Loucy (cell line): ENCODE measurements at regions not wholly inside any gene's neighbourhood (a gene's known extent, or its start where the extent isn't known, plus 50 kb on each side); places are given as distances from the start of the nearest gene placed in this dataset.

ENCODE experiments used
- H2AFZ ChIP-seq: fragments of 200-600 bp; sonication (generic); 2 replicates; pipeline ENCODE4 v1.6.0; 2016; ENCODE audit warnings: antibody characterized with exemption, mild to moderate bottlenecking, low read length, moderate library complexity
- H3F3A ChIP-seq: fragments of 200-600 bp; 2 replicates; pipeline ENCODE4 v1.6.0; 2016; ENCODE audit warnings: antibody characterized with exemption, low read depth, mild to moderate bottlenecking
- H3K27me3 ChIP-seq: fragments of 200-600 bp; sonication (generic); 2 replicates; pipeline ENCODE4 v1.6.1; 2014; ENCODE audit warnings: low read length, mild to moderate bottlenecking; ENCODE audit not compliant: insufficient read depth, poor library complexity, severe bottlenecking
- H3K36me3 ChIP-seq: fragments of 200-600 bp; sonication (generic); 2 replicates; pipeline ENCODE4 v1.6.1; 2016; ENCODE audit warnings: low read length; ENCODE audit not compliant: insufficient read depth
- H3K4me1 ChIP-seq: fragments of 200-600 bp; sonication (generic); 2 replicates; pipeline ENCODE4 v1.5.1; 2014; ENCODE audit warnings: low read length, mild to moderate bottlenecking; ENCODE audit not compliant: insufficient read depth, poor library complexity, severe bottlenecking
- H3K4me2 ChIP-seq: fragments of 200-600 bp; sonication (generic); 2 replicates; pipeline ENCODE4 v1.6.0; 2014; ENCODE audit warnings: antibody characterized with exemption, low read length, low read depth, mild to moderate bottlenecking; ENCODE audit not compliant: poor library complexity, severe bottlenecking
- H3K4me3 ChIP-seq: fragments of 200-600 bp; sonication (generic); 2 replicates; pipeline ENCODE4 v1.5.1; 2014; ENCODE audit warnings: low read length, mild to moderate bottlenecking, mixed read lengths; ENCODE audit not compliant: poor library complexity, severe bottlenecking
- H3K79me2 ChIP-seq: fragments of 200-600 bp; sonication (generic); 2 replicates; pipeline ENCODE4 v1.6.1; 2014; ENCODE audit warnings: low read length; ENCODE audit not compliant: insufficient read depth
- H3K9ac ChIP-seq: fragments of 200-600 bp; sonication (generic); 2 replicates; pipeline ENCODE4 v1.6.0; 2014; ENCODE audit warnings: mild to moderate bottlenecking, low read depth, low read length, moderate library complexity; ENCODE audit not compliant: poor library complexity, severe bottlenecking
- H3K9me2 ChIP-seq: fragments of 200-600 bp; sonication (generic); replicated peaks from 2 replicates; pipeline ENCODE4 v1.6.1; 2016; ENCODE audit warnings: low read depth, low read length, mixed read lengths
- H3K9me3 ChIP-seq: fragments of 200-600 bp; sonication (generic); 2 replicates; pipeline ENCODE4 v1.6.1; 2014; ENCODE audit warnings: mild to moderate bottlenecking, antibody characterized with exemption, low read length, low read depth; ENCODE audit not compliant: insufficient read depth
- H4K20me1 ChIP-seq: fragments of 200-600 bp; sonication (generic); 2 replicates; pipeline ENCODE4 v1.6.0; 2014; ENCODE audit warnings: antibody characterized with exemption, low read length, mild to moderate bottlenecking; ENCODE audit not compliant: insufficient read depth, poor library complexity, severe bottlenecking
- CTCF ChIP-seq: fragments of 200-600 bp; sonication (generic); conservative IDR thresholded peaks from 2 replicates; pipeline ENCODE4 v1.5.1; 2014; ENCODE audit warnings: mild to moderate bottlenecking, antibody characterized with exemption, low read length
- EZH2phosphoT487 ChIP-seq: fragments of 200-600 bp; IDR thresholded peaks from 2 replicates; pipeline ENCODE4 v1.6.1; 2018; ENCODE audit warnings: antibody characterized with exemption, mild to moderate bottlenecking, moderate library complexity, borderline replicate concordance

DNA sequence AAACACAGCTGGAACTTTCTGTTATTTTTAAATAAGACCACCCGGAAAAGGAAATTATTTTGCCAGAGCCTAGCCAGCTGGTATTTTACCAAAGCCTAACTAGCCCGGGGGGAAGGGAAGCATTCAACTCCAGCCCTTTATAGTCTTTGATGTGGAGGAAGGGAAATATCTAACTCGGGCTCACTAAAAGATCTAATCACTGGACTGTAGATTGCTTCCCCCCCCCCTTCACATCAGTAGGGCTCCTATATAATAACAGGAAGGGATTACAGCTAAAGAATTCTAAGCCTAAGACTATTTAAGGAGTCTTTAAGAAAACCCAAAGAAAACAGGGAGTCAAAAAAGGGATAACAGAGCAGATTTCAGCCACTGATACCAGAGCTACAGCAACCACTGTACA, 431.1 kb downstream of the KCNH5 start:
- Histone ChIP-seq H3K27me3 (no peaks in the 10 kb centered on the region), H3F3A (no peaks in the 10 kb centered on the region), H3K36me3 (no peaks in the 10 kb centered on the region), H4K20me1 (no peaks in the 10 kb centered on the region), H3K4me2 (no peak overlapping the region), H3K4me3 (no peak overlapping the region), H3K9me3 (no peaks in the 10 kb centered on the region), H3K79me2 (no peaks in the 10 kb centered on the region), H3K4me1 (no peaks in the 10 kb centered on the region), H3K9ac (no peak overlapping the region), H3K9me2 (no peaks in the 10 kb centered on the region), H2AFZ (no peak overlapping the region)
- TF ChIP-seq CTCF (no peak), EZH2phosphoT487 (no peak)

- Histone ChIP-seq H3K79me2 (no peaks in the 10 kb centered on the region), H3F3A (no peaks in the 10 kb centered on the region), H3K36me3 (no peaks in the 10 kb centered on the region), H3K9me3 (no peaks in the 10 kb centered on the region), H3K4me3 (no peak overlapping the region), H2AFZ (no peak overlapping the region), H3K9me2 (no peaks in the 10 kb centered on the region), H4K20me1 (no peaks in the 10 kb centered on the region), H3K4me1 (no peaks in the 10 kb centered on the region), H3K4me2 (no peak overlapping the region), H3K9ac (no peak overlapping the region), H3K27me3 (no peaks in the 10 kb centered on the region)
- TF ChIP-seq EZH2phosphoT487 (no peak), CTCF (no peak)
Measured at GRCh38 chr14:62616668-62617067, 428.6 kb downstream of the KCNH5 start.

DNA sequence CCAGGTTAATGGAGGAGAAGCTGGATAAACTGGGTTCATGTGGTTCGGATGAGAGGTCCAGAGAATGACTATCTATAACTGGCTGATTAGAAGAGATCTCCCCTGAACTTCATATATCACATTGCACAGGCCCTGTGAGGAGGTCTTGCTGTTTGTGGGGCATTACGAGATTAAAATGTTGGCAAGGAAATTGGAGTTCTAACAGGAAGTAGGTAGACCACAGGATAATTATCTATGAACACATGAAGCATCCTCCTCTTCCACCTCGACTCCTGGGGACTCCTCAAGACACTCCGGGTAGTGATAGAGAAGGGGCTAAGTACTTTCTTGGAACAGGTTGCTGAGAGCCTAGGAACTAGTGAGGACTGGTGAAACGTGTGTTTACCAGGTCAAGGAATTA, 418.8 kb downstream of the KCNH5 start:
- no peak overlapping the region for H3K9ac ChIP-seq
- H3K27me3 ChIP-seq = no peaks in the 10 kb centered on the region
- no peaks in the 10 kb centered on the region for H3F3A ChIP-seq
- TF ChIP-seq CTCF (no peak), EZH2phosphoT487 (no peak)
- H3K79me2 ChIP-seq = no peaks in the 10 kb centered on the region
- H3K9me2 ChIP-seq = no peaks in the 10 kb centered on the region
- H4K20me1 ChIP-seq = no peaks in the 10 kb centered on the region
- no peak overlapping the region for H3K4me3 ChIP-seq
- H3K4me2 ChIP-seq = no peak overlapping the region
- no peaks in the 10 kb centered on the region for H3K36me3 ChIP-seq
- no peaks in the 10 kb centered on the region for H3K4me1 ChIP-seq
- no peak overlapping the region for H2AFZ ChIP-seq
- H3K9me3 ChIP-seq = no peaks in the 10 kb centered on the region; the same call in 1 of the 2 replicates
